H1 (cell line): ENCODE measurements at regions not wholly inside any gene's neighbourhood (a gene's known extent, or its start where the extent isn't known, plus 50 kb on each side); places are given as distances from the start of the nearest gene placed in this dataset.

Source experiments
- CTCF ChIA-PET: fragments of 300-600 bp; sonication (Branson Sonifier 250); formaldehyde crosslinking; loops from one replicate; lab custom pipeline; 2021; ENCODE audit not compliant: partially characterized antibody; lab: Charles Lee
- POLR2A ChIA-PET: fragments of 300-600 bp; sonication (Branson Sonifier 250); formaldehyde crosslinking; loops from one replicate; lab custom pipeline; 2021; ENCODE audit warnings: inconsistent platforms; ENCODE audit not compliant: partially characterized antibody; lab: Charles Lee
- DNase-seq, 2 experiments: peaks; one replicate each; pipeline versions ENCODE4 v3.0.0 to v3.0.0-alpha.2; 2010 to 2022; ENCODE audit warnings: low spot score in 2 of 2, low read depth in 1 of 2, mixed read lengths in 1 of 2
- FAIRE-seq: peaks from 2 replicates; lab custom pipeline; 2011; peaks lifted over from hg19 to GRCh38; lab: Jason Lieb, UNC
- H2AFZ ChIP-seq: 2 replicates; pipeline ENCODE4 v1.8.1; 2012; ENCODE audit warnings: low read length, inconsistent platforms
- H2AK5ac ChIP-seq: 2 replicates; pipeline ENCODE4 v1.6.1; 2013; ENCODE audit warnings: low read depth, low read length
- H2BK120ac ChIP-seq: replicated peaks from 2 replicates; pipeline ENCODE3; 2013; ENCODE audit warnings: low read depth, low read length, inconsistent platforms
- H2BK12ac ChIP-seq: 2 replicates; pipeline ENCODE4 v1.6.1; 2013; ENCODE audit warnings: low read depth, low read length
- H2BK15ac ChIP-seq: 2 replicates; pipeline ENCODE4 v1.6.1; 2013; ENCODE audit warnings: low read length
- H2BK20ac ChIP-seq: 2 replicates; pipeline ENCODE4 v1.6.1; 2013; ENCODE audit warnings: low read length
- H2BK5ac ChIP-seq: 2 replicates; pipeline ENCODE4 v1.6.1; 2013; ENCODE audit warnings: low read depth, low read length
- H3K14ac ChIP-seq: 2 replicates; pipeline ENCODE4 v1.6.1; 2013; ENCODE audit warnings: inconsistent platforms; ENCODE audit not compliant: insufficient read length
- H3K18ac ChIP-seq: 2 replicates; pipeline ENCODE4 v1.6.1; 2013; ENCODE audit warnings: low read length; ENCODE audit errors: extremely low read depth
- H3K23ac ChIP-seq: 2 replicates; pipeline ENCODE4 v1.6.1; 2013; ENCODE audit warnings: inconsistent platforms; ENCODE audit not compliant: insufficient read length
- H3K23me2 ChIP-seq: 2 replicates; pipeline ENCODE4 v1.6.1; 2013; ENCODE audit warnings: low read depth, low read length
- H3K27ac ChIP-seq: 2 replicates; pipeline ENCODE4 v1.6.1; 2011; ENCODE audit warnings: low read depth, low read length, inconsistent platforms
- H3K27me3 ChIP-seq, 4 experiments: replicated peaks in 1 of 4; 1 replicate in 1 of 4; 2 replicates in 3 of 4; pipeline versions ENCODE4 v1.6.1 to v1.8.1; 2011 to 2013; ENCODE audit warnings: low read length in 3 of 4, mild to moderate bottlenecking in 3 of 4, inconsistent platforms in 2 of 4, mixed read lengths in 2 of 4, moderate library complexity in 1 of 4; ENCODE audit not compliant: control insufficient read depth in 3 of 4, insufficient read depth in 3 of 4; ENCODE audit errors: extremely low read depth in 1 of 4
- H3K36me3 ChIP-seq, 4 experiments: 2 replicates each; pipeline versions ENCODE4 v1.6.1 to v1.8.1; 2011 to 2013; ENCODE audit warnings: mild to moderate bottlenecking in 4 of 4, low read length in 3 of 4, moderate library complexity in 2 of 4, control low read depth in 1 of 4, inconsistent platforms in 1 of 4; ENCODE audit not compliant: insufficient read depth in 4 of 4, control insufficient read depth in 2 of 4
- H3K4ac ChIP-seq: replicated peaks from 2 replicates; pipeline ENCODE3; 2013; ENCODE audit warnings: low read length, low read depth, mixed read lengths, inconsistent platforms; ENCODE audit not compliant: insufficient read length
- H3K4me1 ChIP-seq, 4 experiments: replicated peaks in 1 of 4; 1 replicate in 1 of 4; 2 replicates in 3 of 4; pipeline versions ENCODE4 v1.6.1 to v1.8.1; 2011 to 2013; ENCODE audit warnings: low read length in 3 of 4, inconsistent platforms in 2 of 4, mixed read lengths in 1 of 4; ENCODE audit not compliant: insufficient read depth in 4 of 4, control insufficient read depth in 3 of 4
- H3K4me2 ChIP-seq, 2 experiments: 2 replicates each; pipeline versions ENCODE4 v1.6.1 to v1.8.1; 2011 to 2013; ENCODE audit warnings: low read depth in 2 of 2, low read length in 2 of 2, control low read depth in 1 of 2, inconsistent platforms in 1 of 2, mild to moderate bottlenecking in 1 of 2; ENCODE audit not compliant: insufficient read depth in 1 of 2
- H3K4me3 ChIP-seq, 4 experiments: fragments of 200-600, 300-600 bp in 1 of 4; sonication (generic), shearing (Covaris generic), sonication (Bioruptor Twin) in 1 of 4; 2 replicates each; pipeline versions ENCODE4 v1.5.1 to v1.8.1; 2011 to 2016; ENCODE audit warnings: low read length in 4 of 4, low read depth in 3 of 4, control low read depth in 2 of 4, inconsistent platforms in 2 of 4, mild to moderate bottlenecking in 2 of 4, mixed read lengths in 1 of 4, moderate library complexity in 1 of 4; ENCODE audit not compliant: insufficient read depth in 2 of 4; ENCODE audit errors: extremely low read depth in 1 of 4
- H3K56ac ChIP-seq: replicated peaks from 2 replicates; pipeline ENCODE3; 2013; ENCODE audit warnings: low read depth, mild to moderate bottlenecking, mixed read lengths, low read length, inconsistent platforms; ENCODE audit not compliant: insufficient read length
- H3K79me1 ChIP-seq: 2 replicates; pipeline ENCODE4 v1.6.1; 2013; ENCODE audit warnings: low read depth, low read length, control low read depth
- H3K79me2 ChIP-seq, 2 experiments: 2 replicates each; pipeline versions ENCODE4 v1.6.1 to v1.8.1; 2012 to 2013; ENCODE audit warnings: low read length in 2 of 2, mild to moderate bottlenecking in 2 of 2, inconsistent platforms in 1 of 2; ENCODE audit not compliant: insufficient read depth in 2 of 2, control insufficient read depth in 1 of 2
- H3K9ac ChIP-seq, 4 experiments: replicated peaks in 1 of 4; 1 replicate in 1 of 4; 2 replicates in 3 of 4; pipeline versions ENCODE4 v1.6.1 to v1.8.1; 2011 to 2013; ENCODE audit warnings: low read depth in 3 of 4, low read length in 3 of 4, control low read depth in 2 of 4, mild to moderate bottlenecking in 2 of 4, moderate library complexity in 2 of 4, inconsistent platforms in 1 of 4; ENCODE audit errors: extremely low read depth in 1 of 4
- H3K9me3 ChIP-seq, 2 experiments: 2 replicates each; pipeline versions ENCODE4 v1.6.1 to v1.8.1; 2012 to 2013; ENCODE audit warnings: mild to moderate bottlenecking in 2 of 2, moderate library complexity in 2 of 2, control low read depth in 1 of 2, inconsistent platforms in 1 of 2, low read depth in 1 of 2, low read length in 1 of 2, mixed read lengths in 1 of 2; ENCODE audit not compliant: insufficient read depth in 2 of 2
- H4K20me1 ChIP-seq, 2 experiments: replicated peaks in 1 of 2; 2 replicates each; pipeline versions ENCODE3 to v1.8.1; 2011 to 2013; ENCODE audit warnings: inconsistent platforms in 2 of 2, low read length in 2 of 2, mild to moderate bottlenecking in 1 of 2; ENCODE audit not compliant: insufficient read depth in 2 of 2, control insufficient read depth in 1 of 2
- H4K5ac ChIP-seq: 2 replicates; pipeline ENCODE4 v1.6.1; 2013; ENCODE audit warnings: low read length, low read depth, mixed read lengths, inconsistent platforms; ENCODE audit not compliant: insufficient read length
- H4K8ac ChIP-seq: 2 replicates; pipeline ENCODE4 v1.8.0; 2013; ENCODE audit warnings: mild to moderate bottlenecking, moderate library complexity, low read length, inconsistent platforms; ENCODE audit not compliant: insufficient read depth; ENCODE audit errors: extremely low read depth
- H4K91ac ChIP-seq: replicated peaks from 2 replicates; pipeline ENCODE3; 2013; ENCODE audit warnings: low read length, mixed read lengths, inconsistent platforms; ENCODE audit not compliant: insufficient read length
- ASH2L ChIP-seq: fragments of 200-600, 300-600 bp; sonication (generic); IDR thresholded peaks from one replicate; pipeline ENCODE4 v1.7.1; 2017; ENCODE audit warnings: low read length
- BACH1 ChIP-seq: IDR thresholded peaks from 2 replicates; pipeline ENCODE4 v1.6.1; 2012; ENCODE audit warnings: low read length, improper control_type of control experiment
- BCL11A ChIP-seq, 2 experiments: IDR thresholded peaks; one replicate each; pipeline ENCODE4 v1.6.1; 2011; ENCODE audit warnings: low read depth in 2 of 2, low read length in 2 of 2, mild to moderate bottlenecking in 2 of 2
- CEBPB ChIP-seq: IDR thresholded peaks from 2 replicates; pipeline ENCODE4 v1.6.1; 2012; ENCODE audit warnings: low read depth, low read length
- CTBP2 ChIP-seq: IDR thresholded peaks from 2 replicates; pipeline ENCODE4 v1.7.0; 2011; ENCODE audit warnings: borderline replicate concordance, mild to moderate bottlenecking, moderate library complexity, mixed read lengths, low read length; ENCODE audit not compliant: insufficient read depth, insufficient read length
- FOSL1 ChIP-seq: IDR thresholded peaks from 2 replicates; pipeline ENCODE4 v1.6.1; 2011; ENCODE audit warnings: mild to moderate bottlenecking, low read depth, low read length, moderate library complexity; ENCODE audit not compliant: insufficient read depth
- RBBP5 ChIP-seq: IDR thresholded peaks from 2 replicates; pipeline ENCODE4 v1.7.1; 2012; ENCODE audit warnings: low read depth, mild to moderate bottlenecking, inconsistent platforms, low read length, moderate library complexity, borderline replicate concordance
- SP1 ChIP-seq: IDR thresholded peaks from 2 replicates; pipeline ENCODE4 v1.6.1; 2011; ENCODE audit warnings: low read depth, low read length
- SP4 ChIP-seq: IDR thresholded peaks from 2 replicates; pipeline ENCODE4 v1.6.1; 2012; ENCODE audit warnings: low read length, inconsistent platforms
- TAF1 ChIP-seq: IDR thresholded peaks from 2 replicates; pipeline ENCODE4 v1.6.1; 2011; ENCODE audit warnings: mild to moderate bottlenecking, low read depth, low read length
- TEAD4 ChIP-seq: IDR thresholded peaks from 2 replicates; pipeline ENCODE4 v1.6.1; 2012; ENCODE audit warnings: low read depth, low read length, inconsistent platforms, mixed read lengths
- YY1 ChIP-seq: IDR thresholded peaks from 2 replicates; pipeline ENCODE4 v1.6.1; 2011; ENCODE audit warnings: low read depth, mild to moderate bottlenecking, low read length
- ZNF274 ChIP-seq: IDR thresholded peaks from 2 replicates; pipeline ENCODE4 v1.7.0; 2012; ENCODE audit warnings: low read length, borderline replicate concordance; ENCODE audit errors: extremely low read depth
- TF ChIP-seq, protein P1 (sequence below): IDR thresholded peaks from 2 replicates; pipeline ENCODE4 v1.6.1; 2012; ENCODE audit warnings: low read length, inconsistent platforms

GRCh38 chr16:80404847-80405246 is 135.9 kb upstream of the DYNLRB2 start:
- H4K5ac ChIP-seq, result no peak overlapping the region
- H3K27me3 ChIP-seq, result no peaks in the 10 kb centered on the region
- H3K4me3 ChIP-seq, result no peak overlapping the region
- H4K8ac ChIP-seq, result no peak overlapping the region
- H3K14ac ChIP-seq, result no peak overlapping the region
- no peak overlapping the region for H4K91ac ChIP-seq
- ChIA-PET CTCF (no interaction called here), POLR2A (no interaction called here)
- H2BK12ac ChIP-seq, result no peak overlapping the region
- H2BK5ac ChIP-seq, result no peak overlapping the region
- no peaks in the 10 kb centered on the region for H3K79me2 ChIP-seq
- no peak overlapping the region for H3K4me2 ChIP-seq
- H2BK15ac ChIP-seq, result no peak overlapping the region
- H2BK120ac ChIP-seq, result no peak overlapping the region
- H2BK20ac ChIP-seq, result no peak overlapping the region
- H3K18ac ChIP-seq, result no peak overlapping the region
- no peaks in the 10 kb centered on the region for H3K9me3 ChIP-seq
- H2AK5ac ChIP-seq, result no peak overlapping the region
- H3K4ac ChIP-seq, result no peak overlapping the region
- H3K27ac ChIP-seq, result no peak overlapping the region
- FAIRE-seq (no peak), DNase-seq (no peak)
- H4K20me1 ChIP-seq, result no peaks in the 10 kb centered on the region
- no peaks in the 10 kb centered on the region for H3K79me1 ChIP-seq
- no peaks in the 10 kb centered on the region for H3K23me2 ChIP-seq
- H3K23ac ChIP-seq, result no peak overlapping the region
- H3K4me1 ChIP-seq, result no peaks in the 10 kb centered on the region
- no peak overlapping the region for H2AFZ ChIP-seq
- H3K36me3 ChIP-seq, result no peaks in the 10 kb centered on the region
- no peak overlapping the region for H3K56ac ChIP-seq
- no peak overlapping the region for H3K9ac ChIP-seq
- TF ChIP-seq, protein P1, sequence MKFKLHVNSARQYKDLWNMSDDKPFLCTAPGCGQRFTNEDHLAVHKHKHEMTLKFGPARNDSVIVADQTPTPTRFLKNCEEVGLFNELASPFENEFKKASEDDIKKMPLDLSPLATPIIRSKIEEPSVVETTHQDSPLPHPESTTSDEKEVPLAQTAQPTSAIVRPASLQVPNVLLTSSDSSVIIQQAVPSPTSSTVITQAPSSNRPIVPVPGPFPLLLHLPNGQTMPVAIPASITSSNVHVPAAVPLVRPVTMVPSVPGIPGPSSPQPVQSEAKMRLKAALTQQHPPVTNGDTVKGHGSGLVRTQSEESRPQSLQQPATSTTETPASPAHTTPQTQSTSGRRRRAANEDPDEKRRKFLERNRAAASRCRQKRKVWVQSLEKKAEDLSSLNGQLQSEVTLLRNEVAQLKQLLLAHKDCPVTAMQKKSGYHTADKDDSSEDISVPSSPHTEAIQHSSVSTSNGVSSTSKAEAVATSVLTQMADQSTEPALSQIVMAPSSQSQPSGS, result no peak
- TF ChIP-seq SP1 (no peak), ZNF274 (no peak), FOSL1 (no peak), RBBP5 (no peak), TAF1 (no peak), CTBP2 (no peak), CEBPB (no peak), ASH2L (no peak), BCL11A (IDR thresholded peaks at IDR 0.05; ENCODE audit: low read depth in 2 of 2, low read length in 2 of 2) (no peak), TEAD4 (no peak), YY1 (no peak), SP4 (no peak), BACH1 (no peak)
